GM18508 (cell line): ENCODE measurements at regions not wholly inside any gene's neighbourhood (a gene's known extent, or its start where the extent isn't known, plus 50 kb on each side); places are given as distances from the start of the nearest gene placed in this dataset.

Experiments used
- ATAC-seq: cut with Tn5 transposase; IDR thresholded peaks from one replicate; pipeline ENCODE4 v1.9.1; 2021; ENCODE audit warnings: moderate number of reproducible peaks; ENCODE audit not compliant: insufficient read depth, unreplicated experiment

- ATAC-seq, result no peak
These were observed 704.2 kb upstream of the SLIT2 start for GRCh38 chr4:19547463-19547862.

DNA sequence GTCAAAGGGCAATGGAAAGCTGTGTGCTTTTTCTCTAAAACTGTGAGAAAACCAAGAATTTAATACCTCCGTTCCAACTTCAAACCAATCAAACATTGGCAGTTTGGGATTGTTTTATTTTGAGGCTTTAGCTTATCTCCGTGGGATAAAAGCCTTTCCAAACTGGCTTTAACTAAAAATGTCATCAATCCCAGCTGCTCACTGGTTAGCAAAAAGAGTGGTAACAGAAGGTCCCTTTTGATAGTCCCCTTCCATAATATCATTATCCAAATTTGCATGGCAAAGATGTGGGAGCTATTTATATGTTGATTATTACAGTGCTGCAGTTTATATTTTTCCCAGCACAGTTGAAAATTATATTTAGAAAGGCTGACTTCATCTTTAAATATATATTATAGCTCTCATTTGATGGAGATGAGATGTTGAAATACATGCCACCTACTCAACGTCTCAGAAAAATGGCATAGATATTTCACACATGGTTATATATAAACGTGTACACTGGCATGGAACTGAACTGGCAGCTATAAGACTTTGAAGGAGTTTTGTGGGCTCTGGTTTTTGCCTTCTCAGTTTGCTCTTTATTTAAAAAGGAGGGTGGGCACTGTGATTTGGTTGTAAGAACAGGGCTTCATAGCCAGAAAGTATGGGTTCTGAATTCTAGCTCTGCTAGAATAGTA, 707.1 kb upstream of the SLIT2 start:
- ATAC-seq, result no peak

DNA sequence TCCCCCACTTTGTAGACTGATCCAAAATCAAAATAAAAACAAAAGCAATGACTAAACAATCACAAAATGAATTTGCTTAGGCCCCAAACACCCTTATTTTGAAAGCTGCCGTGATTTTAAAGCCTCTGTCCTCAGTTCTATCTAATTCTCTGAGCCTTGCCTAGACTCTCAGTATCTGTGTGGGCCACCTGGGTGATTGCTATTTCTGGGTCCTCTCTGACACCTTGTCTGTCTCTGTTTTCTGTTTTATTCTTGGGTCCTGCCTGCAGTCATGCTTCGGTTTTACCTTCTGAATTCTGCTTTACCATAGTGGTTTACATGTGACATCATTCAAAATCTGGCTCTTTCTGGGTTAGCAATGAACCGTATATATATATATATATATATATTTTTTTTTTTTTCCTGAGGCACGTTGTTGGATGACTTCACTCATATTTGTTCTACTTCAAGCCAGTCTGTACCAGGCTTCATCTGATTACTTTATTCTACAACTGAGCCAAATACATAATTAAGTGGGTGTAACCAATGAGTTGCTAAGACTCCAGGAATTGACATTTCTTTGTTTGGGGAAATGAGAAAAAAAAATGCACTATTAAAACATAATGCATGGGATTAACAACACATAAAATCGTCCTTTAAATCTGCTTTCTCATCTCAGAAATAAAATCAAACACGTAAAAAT, 710.7 kb upstream of the SLIT2 start:
- ATAC-seq, result no peak

- no peak for ATAC-seq
These were observed 712.5 kb upstream of the SLIT2 start for GRCh38 chr4:19539201-19539600.

DNA sequence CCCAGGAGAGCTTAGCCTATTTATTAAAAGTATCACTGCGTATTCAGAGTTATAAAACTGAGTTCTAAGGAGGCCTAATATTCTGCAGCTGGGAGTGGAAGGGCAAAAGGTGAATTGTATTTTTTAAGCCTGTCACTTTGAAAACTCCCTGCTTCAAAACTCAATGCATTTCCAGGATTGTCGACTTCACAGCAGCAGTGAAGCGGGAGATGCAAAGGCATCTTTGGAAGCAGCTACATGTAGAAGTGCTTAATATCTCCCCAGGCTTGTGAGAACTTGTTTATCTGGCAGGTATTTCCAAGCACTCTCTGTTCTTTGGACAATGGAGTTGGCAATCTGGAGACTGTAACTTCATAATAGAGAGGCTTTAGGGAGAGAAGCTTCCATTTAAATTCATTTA, 717.5 kb upstream of the SLIT2 start:
- ATAC-seq, result no peak

DNA sequence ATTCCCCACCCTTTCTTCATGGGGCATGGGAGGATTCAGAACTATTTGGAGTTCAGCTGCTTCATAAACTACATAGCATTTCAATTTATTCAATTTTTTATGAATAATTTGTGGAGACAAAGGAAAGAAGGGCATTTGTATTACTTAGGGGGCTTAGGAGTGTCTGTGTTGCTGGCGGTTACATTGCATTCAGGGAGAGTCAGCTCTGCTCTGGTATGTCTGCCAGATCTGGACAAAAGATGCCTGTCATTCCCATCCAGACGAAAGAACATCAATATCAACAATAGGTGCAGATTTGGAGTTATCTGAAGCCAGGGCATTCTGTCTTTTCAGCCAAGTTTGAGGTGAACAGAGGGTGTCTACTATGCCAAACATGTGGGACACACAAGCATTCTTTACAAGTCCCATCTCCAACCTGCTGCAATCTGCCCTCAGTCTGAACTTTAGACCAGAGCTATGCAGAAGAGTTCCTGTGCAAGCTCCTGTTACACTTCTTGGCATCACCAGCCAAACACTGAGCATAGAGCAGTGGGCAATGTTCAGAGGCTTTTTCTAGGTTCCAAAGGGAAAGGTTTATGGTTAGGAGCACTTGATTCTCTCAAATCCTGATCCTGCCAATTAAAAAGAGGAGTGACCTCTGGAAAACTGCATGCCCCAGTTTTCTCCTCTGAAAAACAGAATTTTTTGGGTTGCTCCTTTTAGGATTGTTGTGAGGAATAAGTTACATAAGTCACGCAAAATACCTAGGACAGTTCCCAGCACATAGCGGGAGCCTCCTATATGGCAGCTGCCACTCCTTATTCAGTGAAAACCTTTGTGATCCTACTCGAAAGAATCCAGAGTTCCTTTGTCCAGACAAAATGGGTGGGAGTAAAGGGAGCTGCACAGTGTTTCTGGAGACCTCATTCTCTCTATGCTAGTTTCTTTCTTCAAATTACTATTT, 719.5 kb upstream of the SLIT2 start:
- no peak for ATAC-seq

DNA sequence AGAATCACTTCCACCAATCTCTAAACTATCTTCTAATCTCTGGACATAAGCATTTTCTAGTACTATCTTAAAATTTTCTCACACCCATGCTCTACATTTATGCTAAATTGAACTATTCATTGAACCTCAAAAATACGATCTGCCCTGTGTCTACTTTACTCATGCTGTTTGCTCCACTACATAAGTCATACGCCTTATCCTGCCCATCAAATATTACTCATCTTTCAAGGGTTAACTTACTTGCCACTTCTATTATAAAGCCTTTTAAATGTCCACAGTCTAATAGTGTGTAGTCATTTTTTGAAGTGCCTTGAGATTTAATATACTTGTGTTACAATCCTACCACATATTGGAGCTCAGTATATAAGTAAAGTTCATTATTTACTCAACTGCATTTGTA, 727.7 kb upstream of the SLIT2 start:
- ATAC-seq, result no peak

DNA sequence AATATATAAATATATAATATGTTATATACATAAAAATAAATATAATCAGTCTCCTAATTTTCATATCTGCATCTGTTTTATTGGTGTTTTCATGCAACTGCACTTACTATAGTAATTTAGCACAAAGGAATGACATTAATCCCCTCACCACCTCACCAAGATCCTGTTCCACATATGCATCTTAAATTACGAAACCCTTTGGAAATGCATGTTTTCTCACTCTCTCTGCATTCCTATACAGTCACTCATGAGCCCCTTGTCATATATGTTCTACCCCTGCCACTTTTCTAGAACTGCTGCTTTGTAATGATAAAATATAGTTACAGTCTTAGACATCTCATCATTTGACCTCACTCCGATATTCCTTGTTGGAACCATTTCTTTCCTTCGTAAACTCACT, 728.7 kb upstream of the SLIT2 start:
- no peak for ATAC-seq

GRCh38 chr4:19520939-19521520, 730.7 kb upstream of the SLIT2 start:
- no peak for ATAC-seq

- no peak for ATAC-seq
These were observed 737.2 kb upstream of the SLIT2 start for GRCh38 chr4:19514276-19515070.

DNA sequence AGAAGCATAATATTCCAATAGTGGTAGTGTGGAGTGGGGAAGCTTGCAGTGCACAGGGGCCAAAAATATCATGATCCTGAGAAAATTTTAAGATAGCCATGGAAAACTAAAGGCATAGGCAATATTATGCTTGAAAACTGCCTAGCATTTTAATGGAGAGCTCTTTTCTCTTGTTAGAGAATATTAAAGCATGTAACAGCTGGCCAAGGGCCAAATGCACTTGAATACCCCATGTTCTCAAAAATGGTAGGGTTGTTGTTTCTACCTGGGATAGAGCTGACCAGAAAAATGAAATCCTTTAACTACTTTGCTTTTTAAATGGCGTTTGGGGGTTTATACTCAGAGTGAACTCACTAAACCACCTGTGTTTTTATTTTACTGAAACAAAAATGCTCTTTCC, 739.6 kb upstream of the SLIT2 start:
- ATAC-seq, result no peak

GRCh38 chr4:19510993-19511392, 740.7 kb upstream of the SLIT2 start:
- ATAC-seq, result no peak

- no peak for ATAC-seq
These were observed 743.3 kb upstream of the SLIT2 start for GRCh38 chr4:19508442-19508841.

DNA sequence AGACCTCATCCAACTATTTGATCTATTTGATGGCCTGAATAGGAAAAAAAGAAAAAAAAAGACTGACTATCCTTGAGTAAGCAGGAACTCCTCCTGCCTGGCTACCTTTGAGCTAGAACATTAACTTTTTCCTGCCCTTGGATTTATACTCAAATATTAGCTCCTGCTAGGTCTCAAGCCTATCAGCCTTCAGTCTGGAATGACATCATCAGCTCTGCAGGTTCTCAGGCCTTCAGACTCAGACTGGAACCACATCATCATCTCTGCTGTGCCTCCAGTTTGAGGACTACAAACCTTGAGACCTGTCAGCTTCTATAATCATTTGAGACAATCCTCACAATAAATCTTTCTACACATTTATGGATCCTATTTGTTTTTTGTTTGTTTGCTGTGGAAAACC, 754.0 kb upstream of the SLIT2 start:
- no peak for ATAC-seq

DNA sequence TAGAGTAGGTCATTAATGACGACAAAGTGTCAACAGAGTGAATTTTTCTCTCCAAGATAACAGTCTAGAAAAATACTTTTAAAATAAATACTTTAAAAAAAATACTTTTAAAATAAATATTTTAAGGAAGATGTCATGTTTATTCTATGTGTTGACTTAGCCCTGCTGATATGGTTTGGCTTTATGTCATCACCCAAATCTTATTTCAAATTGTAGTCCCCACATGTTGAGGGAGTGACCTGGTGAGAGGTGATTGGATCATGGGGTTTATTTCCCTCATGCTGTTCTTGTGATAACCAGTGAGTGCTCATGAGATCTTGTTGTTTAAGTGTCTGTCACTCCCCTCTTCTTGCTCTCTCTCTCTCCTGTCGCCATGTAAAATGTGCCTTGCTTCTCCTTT, 754.9 kb upstream of the SLIT2 start:
- ATAC-seq, result no peak

- ATAC-seq, result no peak
These were observed 756.7 kb upstream of the SLIT2 start for GRCh38 chr4:19494961-19495360.

DNA sequence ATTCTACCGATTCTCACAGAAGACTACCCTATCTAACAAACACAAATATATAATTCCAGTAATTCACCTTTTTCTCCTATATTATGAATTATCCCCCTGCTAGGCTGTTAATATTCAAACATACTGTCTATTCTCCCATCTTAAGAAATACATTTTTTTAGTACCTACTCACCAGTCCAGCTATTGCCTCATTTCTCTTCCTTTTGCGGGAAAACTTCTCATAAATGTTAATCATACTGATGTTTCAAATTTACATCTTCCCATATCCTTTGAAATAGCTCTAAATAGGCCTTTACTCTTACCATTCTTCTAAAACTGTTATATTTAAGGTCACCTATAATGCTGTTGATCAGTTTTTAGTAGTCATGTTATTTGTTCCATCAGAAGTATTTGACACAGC, 759.1 kb upstream of the SLIT2 start:
- ATAC-seq, result no peak

GRCh38 chr4:19486400-19486799, 765.3 kb upstream of the SLIT2 start:
- no peak for ATAC-seq

DNA sequence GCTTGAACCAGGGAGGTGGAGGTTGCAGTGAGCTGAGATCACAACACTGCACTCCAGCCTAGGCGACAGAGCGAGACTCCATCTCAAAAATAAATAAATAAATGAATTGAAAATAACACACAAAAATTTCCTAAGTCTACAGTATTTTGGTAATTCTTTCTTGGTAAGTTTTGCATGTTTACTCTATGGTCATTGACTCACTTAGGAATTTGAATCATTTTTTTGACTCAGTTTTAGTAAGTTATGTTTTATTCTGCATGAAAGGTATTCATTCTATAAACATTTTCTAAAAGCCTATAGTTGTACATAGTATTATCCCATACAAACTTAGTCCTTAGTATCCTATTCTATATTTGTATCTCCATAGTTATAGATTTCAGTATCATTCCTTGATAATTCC, 772.9 kb upstream of the SLIT2 start:
- ATAC-seq, result no peak

DNA sequence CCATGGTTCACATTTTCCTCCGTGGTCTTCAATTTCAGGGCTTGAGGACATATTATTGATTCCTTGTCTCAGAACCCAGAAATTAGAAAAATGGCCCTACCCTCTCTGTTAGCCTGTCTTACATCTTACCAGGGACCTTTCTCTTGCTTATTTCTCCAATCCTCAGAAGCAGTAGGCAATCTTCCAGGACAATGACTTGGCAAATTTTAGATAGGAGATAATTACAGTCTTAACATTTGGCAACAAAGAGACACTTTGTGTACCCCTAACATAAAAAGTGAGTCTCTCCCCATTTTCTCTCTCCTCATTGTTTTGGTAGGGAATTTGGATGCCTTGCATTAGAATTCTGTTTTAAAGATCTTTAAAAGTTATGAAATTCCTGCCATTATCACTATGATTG, 778.1 kb upstream of the SLIT2 start:
- no peak for ATAC-seq
